ENCODE measurements at regions not wholly inside any gene's neighbourhood (a gene's known extent, or its start where the extent isn't known, plus 50 kb on each side); places are given as distances from the start of the nearest gene placed in this dataset.

DNA sequence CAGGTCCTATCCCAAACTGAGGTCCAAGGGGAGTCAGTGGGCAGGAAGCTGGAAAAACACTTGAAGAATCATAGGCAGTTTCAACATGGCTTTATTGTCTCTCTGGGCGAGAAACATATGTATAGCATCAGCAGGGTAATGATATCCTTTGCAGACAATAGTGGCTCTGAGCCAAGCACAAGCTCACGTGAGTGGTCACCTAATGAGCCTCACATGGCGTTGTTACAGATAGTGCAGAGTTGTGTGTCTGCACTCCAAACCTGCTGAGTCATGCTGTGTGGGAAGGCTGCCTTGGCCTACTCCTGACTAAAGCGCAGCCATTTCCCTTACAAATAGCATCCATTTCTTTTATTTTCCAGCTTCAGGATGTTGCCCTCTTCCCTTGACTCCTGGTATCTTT is 105.2 kb upstream of the SYT1 start:
- Histone ChIP-seq H3K9me3 (ENCODE audit: low read length) (no peaks in the 10 kb centered on the region), H3K27ac (ENCODE audit: low read length) (no peak overlapping the region), H3K4me2 (ENCODE audit: low read length) (no peak overlapping the region), H3K79me2 (ENCODE audit: low read length) (no peaks in the 10 kb centered on the region), H4K20me1 (ENCODE audit: low read length) (no peaks in the 10 kb centered on the region), H3K4me1 (ENCODE audit: insufficient read depth, low read length) (no peaks in the 10 kb centered on the region), H3K9ac (ENCODE audit: low read length) (no peak overlapping the region), H3K4me3 (ENCODE audit: low read length) (no peak overlapping the region), H3K9me2 (replicated peaks; ENCODE audit: low read length) (no peaks in the 10 kb centered on the region), H3K27me3 (ENCODE audit: low read length) (no peaks in the 10 kb centered on the region), H3F3A (ENCODE audit: low read length, unreplicated experiment) (no peaks in the 10 kb centered on the region), H3K36me3 (ENCODE audit: low read depth, low read length) (no peaks in the 10 kb centered on the region), H2AFZ (ENCODE audit: low read length) (0 out of 2 replicates have a peak overlapping the region, but pooled peaks have one; percentile 26)
- no TSS peak for BruUV-seq (replicated peaks)
- TF ChIP-seq EZH2phosphoT487 (IDR thresholded peaks at IDR 0.05; ENCODE audit: borderline replicate concordance, low read length), result no peak
- TF ChIP-seq EZH2 (IDR thresholded peaks at IDR 0.05; ENCODE audit: low read length, unreplicated experiment), result no peak
- ChIA-PET POLR2A (ENCODE audit: unreplicated experiment) (no interaction called here), CTCF (no interaction called here)
- ATAC-seq (no peak), DNase-seq (peak; percentile 15)
- intact Hi-C loops (cut with micrococcal nuclease), result no loop called here

- Histone ChIP-seq H3K4me3 (ENCODE audit: low read length) (no peak overlapping the region), H4K20me1 (ENCODE audit: low read length) (no peaks in the 10 kb centered on the region), H3K79me2 (ENCODE audit: low read length) (no peaks in the 10 kb centered on the region), H3K27ac (ENCODE audit: low read length) (no peak overlapping the region), H3K36me3 (ENCODE audit: low read depth, low read length) (no peaks in the 10 kb centered on the region), H3K9me2 (replicated peaks; ENCODE audit: low read length) (no peaks in the 10 kb centered on the region), H3K27me3 (ENCODE audit: low read length) (no peaks in the 10 kb centered on the region), H3K4me1 (ENCODE audit: insufficient read depth, low read length) (no peaks in the 10 kb centered on the region), H3K9me3 (ENCODE audit: low read length) (no peaks in the 10 kb centered on the region), H2AFZ (ENCODE audit: low read length) (no peak overlapping the region), H3F3A (ENCODE audit: low read length, unreplicated experiment) (no peaks in the 10 kb centered on the region), H3K4me2 (ENCODE audit: low read length) (no peak overlapping the region), H3K9ac (ENCODE audit: low read length) (no peak overlapping the region)
- DNase-seq (no peak), ATAC-seq (no peak)
- TF ChIP-seq, protein P1, sequence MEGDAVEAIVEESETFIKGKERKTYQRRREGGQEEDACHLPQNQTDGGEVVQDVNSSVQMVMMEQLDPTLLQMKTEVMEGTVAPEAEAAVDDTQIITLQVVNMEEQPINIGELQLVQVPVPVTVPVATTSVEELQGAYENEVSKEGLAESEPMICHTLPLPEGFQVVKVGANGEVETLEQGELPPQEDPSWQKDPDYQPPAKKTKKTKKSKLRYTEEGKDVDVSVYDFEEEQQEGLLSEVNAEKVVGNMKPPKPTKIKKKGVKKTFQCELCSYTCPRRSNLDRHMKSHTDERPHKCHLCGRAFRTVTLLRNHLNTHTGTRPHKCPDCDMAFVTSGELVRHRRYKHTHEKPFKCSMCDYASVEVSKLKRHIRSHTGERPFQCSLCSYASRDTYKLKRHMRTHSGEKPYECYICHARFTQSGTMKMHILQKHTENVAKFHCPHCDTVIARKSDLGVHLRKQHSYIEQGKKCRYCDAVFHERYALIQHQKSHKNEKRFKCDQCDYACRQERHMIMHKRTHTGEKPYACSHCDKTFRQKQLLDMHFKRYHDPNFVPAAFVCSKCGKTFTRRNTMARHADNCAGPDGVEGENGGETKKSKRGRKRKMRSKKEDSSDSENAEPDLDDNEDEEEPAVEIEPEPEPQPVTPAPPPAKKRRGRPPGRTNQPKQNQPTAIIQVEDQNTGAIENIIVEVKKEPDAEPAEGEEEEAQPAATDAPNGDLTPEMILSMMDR (conservative IDR thresholded peaks at IDR 0.05; ENCODE audit: low read depth, low read length), result no peak
- TF ChIP-seq EZH2 (IDR thresholded peaks at IDR 0.05; ENCODE audit: low read length, unreplicated experiment) (no peak), EZH2phosphoT487 (IDR thresholded peaks at IDR 0.05; ENCODE audit: borderline replicate concordance, low read length) (no peak)
- ChIA-PET CTCF (no interaction called here), POLR2A (ENCODE audit: unreplicated experiment) (no interaction called here)
- BruUV-seq (replicated peaks), result no TSS peak
- intact Hi-C loops (cut with micrococcal nuclease), result no loop called here
Measured at GRCh38 chr12:78760906-78761305, 103.7 kb upstream of the SYT1 start.

GRCh38 chr12:78764913-78765312 is 99.7 kb upstream of the SYT1 start:
- no peak overlapping the region for H3K27ac ChIP-seq (ENCODE audit: low read length)
- no peak for TF ChIP-seq EZH2 (IDR thresholded peaks at IDR 0.05; ENCODE audit: low read length, unreplicated experiment)
- TF ChIP-seq, protein P1 (conservative IDR thresholded peaks at IDR 0.05; ENCODE audit: low read depth, low read length), result no peak
- TF ChIP-seq EZH2phosphoT487 (IDR thresholded peaks at IDR 0.05; ENCODE audit: borderline replicate concordance, low read length), result no peak
- H3K9ac ChIP-seq (ENCODE audit: low read length), result no peak overlapping the region
- ChIA-PET CTCF (no interaction called here), POLR2A (ENCODE audit: unreplicated experiment) (no interaction called here)
- H3F3A ChIP-seq (ENCODE audit: low read length, unreplicated experiment), result no peaks in the 10 kb centered on the region
- no peak overlapping the region for H3K4me2 ChIP-seq (ENCODE audit: low read length)
- ATAC-seq (no peak), DNase-seq (no peak)
- intact Hi-C loops (cut with micrococcal nuclease), result no loop called here
- H3K27me3 ChIP-seq (ENCODE audit: low read length), result no peaks in the 10 kb centered on the region
- H3K4me1 ChIP-seq (ENCODE audit: insufficient read depth, low read length), result no peaks in the 10 kb centered on the region
- no peak overlapping the region for H3K4me3 ChIP-seq (ENCODE audit: low read length)
- H4K20me1 ChIP-seq (ENCODE audit: low read length), result no peaks in the 10 kb centered on the region
- no TSS peak for BruUV-seq (replicated peaks)
- H3K36me3 ChIP-seq (ENCODE audit: low read depth, low read length), result no peaks in the 10 kb centered on the region
- no peaks in the 10 kb centered on the region for H3K9me2 ChIP-seq (replicated peaks; ENCODE audit: low read length)
- no peak overlapping the region for H2AFZ ChIP-seq (ENCODE audit: low read length)
- no peaks in the 10 kb centered on the region for H3K9me3 ChIP-seq (ENCODE audit: low read length)
- H3K79me2 ChIP-seq (ENCODE audit: low read length), result no peaks in the 10 kb centered on the region
